ENCODE measurements at regions not wholly inside any gene's neighbourhood (a gene's known extent, or its start where the extent isn't known, plus 50 kb on each side); places are given as distances from the start of the nearest gene placed in this dataset.

DNA sequence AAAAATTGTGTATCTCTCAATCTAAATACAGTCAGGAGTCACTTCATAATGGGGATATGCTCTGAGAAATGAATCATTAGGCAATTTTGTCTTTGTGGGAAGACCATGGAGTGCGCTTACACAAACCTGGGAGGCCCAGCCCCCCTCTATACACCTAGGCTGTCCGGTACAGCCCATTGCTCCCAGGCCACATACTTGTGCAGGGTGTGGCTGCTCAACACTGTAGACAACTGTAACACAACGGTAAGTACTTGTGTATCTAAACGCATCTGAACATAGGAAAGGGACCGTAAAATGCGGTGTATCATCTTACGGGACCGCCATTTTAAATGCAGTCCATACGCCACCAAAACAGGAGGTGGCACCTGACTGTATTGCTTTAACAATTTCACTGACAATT lies 58.0 kb upstream of the FRMD1 start:
- no peak for DNase-seq (ENCODE audit: low read depth in 4 of 4, low spot score in 3 of 4)

DNA sequence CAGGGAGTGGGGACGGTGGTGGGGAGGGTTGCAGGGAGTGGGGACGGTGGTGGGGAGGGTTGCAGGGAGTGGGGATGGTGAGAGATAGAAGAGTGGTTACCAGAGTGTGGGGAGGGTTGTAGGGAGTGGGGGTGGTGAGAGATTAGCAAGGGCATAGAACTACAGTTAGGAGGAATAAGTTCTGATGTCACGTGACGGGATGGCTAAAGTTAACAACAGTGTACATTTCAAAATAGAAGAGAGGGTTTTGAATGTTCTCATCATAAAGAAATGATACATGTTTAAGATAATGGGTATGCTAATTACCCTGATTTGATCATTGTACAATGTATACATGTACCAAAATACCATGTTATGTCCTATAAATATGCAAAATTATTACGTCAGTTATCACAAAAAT lies 57.6 kb upstream of the FRMD1 start:
- no peak for DNase-seq (ENCODE audit: low read depth in 4 of 4, low spot score in 3 of 4)

- no peak for DNase-seq (ENCODE audit: low read depth in 4 of 4, low spot score in 3 of 4)
Measured at GRCh38 chr6:168136001-168136400, 57.0 kb upstream of the FRMD1 start.

- no peak for DNase-seq (ENCODE audit: low read depth in 4 of 4, low spot score in 3 of 4)
Measured at GRCh38 chr6:168134560-168135201, 55.7 kb upstream of the FRMD1 start.

- DNase-seq (ENCODE audit: low read depth in 4 of 4, low spot score in 3 of 4) = no peak
Measured at GRCh38 chr6:168133687-168134559, 54.9 kb upstream of the FRMD1 start.

DNA sequence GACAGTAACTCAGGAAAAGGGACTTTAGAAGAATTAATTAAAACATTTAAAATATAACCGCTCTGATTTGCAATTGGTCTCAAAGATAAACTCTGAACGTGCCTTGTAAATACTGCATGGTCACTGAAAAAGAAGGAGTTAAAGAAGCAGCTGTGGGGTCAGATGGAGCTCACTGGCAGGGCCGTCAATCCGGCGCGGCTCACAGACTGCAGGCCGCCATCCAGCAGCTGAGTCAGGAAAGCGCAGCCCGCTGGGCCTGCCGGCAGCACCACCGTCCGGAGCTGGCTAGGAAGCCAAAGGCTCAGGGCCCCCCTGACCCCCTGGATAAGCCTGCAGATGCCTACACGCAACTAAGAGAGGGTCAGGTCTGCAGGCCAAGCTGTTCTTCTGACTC lies 54.2 kb upstream of the FRMD1 start:
- DNase-seq (ENCODE audit: low read depth in 4 of 4, low spot score in 3 of 4) = no peak

- peak in 2 of 4 donors; percentile 42 to 59 for DNase-seq (ENCODE audit: low read depth in 4 of 4, low spot score in 3 of 4)
Measured at GRCh38 chr6:168132531-168133167, 53.6 kb upstream of the FRMD1 start.

GRCh38 chr6:168131464-168132415 lies 52.7 kb upstream of the FRMD1 start:
- no peak for DNase-seq (ENCODE audit: low read depth in 4 of 4, low spot score in 3 of 4)

DNA sequence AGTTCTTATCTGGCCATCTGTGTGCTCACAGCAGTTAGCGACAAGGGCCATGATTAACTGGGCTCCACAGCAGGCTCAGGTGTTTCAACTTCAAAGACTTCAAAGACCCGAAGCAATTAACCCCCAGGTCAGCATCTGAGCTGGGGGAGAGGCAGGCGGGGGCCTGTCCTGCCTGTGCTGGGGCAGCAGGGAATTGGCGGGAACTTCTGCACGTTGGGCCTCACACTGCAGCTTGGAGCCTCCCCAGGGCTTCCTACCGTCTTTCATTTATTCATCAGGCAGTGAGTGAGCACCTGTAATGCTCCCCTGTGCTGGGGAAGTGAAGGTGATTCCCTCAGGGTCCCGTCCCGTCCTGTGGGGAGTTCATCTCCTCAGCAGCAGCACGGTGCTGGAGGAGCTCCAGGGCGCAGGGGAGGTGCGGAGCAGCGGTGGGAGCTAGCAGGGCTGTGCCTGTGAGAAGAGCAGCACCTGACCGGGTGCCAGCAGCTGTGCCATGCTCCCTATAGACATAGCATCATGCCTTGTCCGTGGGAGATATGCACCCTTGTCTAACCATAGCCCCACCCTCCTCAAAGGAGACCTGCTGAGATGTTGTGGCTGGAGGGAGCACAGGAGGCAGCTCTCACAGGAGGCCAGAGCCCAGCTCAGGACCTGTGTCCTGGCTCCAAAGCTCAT lies 51.8 kb upstream of the FRMD1 start:
- DNase-seq (ENCODE audit: low read depth in 4 of 4, low spot score in 3 of 4) = peak in 2 of 4 donors; percentile 30 to 60

- DNase-seq (ENCODE audit: low read depth in 4 of 4, low spot score in 3 of 4) = no peak
Measured at GRCh38 chr6:168130168-168130696, 51.2 kb upstream of the FRMD1 start.

DNA sequence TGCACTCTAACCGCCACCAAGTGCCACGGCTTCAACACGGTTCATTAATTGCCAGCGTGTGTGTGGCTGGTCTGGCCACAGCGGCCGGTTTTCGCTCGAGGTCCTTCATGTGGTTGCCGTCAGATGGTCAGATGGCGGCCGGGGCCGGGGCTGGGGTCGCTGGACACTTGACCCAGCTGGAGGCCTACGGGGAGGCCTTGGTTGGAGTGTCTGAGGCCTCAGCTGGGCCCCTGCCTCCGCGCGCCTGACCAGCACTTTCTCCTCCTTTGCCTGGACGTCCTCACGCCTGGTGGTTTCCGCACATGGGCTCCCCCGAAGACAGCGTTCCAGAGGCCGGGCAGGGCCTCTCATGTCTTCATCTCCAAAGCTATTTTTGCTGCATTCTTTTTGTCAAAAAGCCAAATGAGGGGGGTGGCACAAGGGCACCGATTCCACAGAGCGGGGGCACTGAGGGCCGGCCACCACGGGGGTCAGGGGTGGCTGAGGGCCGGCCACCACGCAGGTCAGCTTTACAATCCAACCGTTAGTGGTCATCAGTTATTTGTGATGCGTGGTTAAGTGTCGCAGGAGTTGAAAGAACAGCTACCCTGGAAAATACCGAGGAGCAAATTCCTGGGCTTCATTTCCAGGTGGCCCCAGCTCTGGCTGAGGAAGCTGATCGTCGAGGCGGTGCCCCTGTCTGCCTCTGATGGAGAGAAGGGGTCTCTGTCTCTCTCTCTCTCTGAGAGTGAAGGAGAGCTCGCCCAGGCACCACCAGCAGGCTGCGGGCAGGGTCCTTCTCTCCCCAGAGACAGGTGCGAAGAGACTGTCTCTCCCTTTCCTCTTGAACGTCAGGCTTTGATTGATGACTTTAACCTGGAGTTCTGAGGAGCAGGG lies 50.5 kb upstream of the FRMD1 start:
- DNase-seq (ENCODE audit: low read depth in 4 of 4, low spot score in 3 of 4) = no peak

DNA sequence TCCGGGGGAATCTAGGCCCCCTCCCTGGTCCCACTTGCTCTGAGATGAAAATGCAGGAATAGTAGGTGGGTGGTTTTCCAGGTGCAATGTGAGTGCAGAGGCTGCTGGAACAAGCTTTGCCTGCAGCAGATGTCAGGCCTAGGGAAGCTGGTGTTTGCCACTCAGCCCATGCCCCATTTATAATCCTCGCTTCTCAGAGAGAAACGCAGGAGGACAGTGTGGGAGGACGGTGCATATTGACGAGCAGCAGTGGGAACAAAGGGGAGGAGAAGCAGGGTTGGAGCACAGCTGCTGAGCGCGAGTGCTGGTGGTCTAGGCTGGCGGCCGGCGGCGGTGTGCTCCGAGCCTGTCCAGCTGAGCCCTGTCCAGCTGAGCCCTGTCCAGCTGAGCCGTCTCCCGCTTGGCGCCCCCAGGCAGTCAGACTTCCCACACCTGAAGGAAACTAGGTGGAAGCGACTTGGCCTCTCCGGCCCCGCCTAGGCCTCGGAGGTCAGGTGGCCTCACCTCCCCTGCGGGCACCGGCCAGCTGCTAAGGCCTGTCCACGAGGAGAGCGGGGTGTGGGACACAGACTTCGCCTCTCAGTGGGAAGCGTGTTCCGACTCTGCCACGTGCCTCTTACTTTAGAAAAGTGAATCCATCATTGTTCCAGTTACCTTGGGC lies 49.7 kb upstream of the FRMD1 start:
- no peak for DNase-seq (ENCODE audit: low read depth in 4 of 4, low spot score in 3 of 4)
